Naive thymus-derived CD4-positive, alpha-beta T cell (primary cell): ENCODE measurements at regions not wholly inside any gene's neighbourhood (a gene's known extent, or its start where the extent isn't known, plus 50 kb on each side); places are given as distances from the start of the nearest gene placed in this dataset.

Experiments used
- ATAC-seq: fragments of 150-1000 bp; cut with Tn5 transposase; 2 replicates; pipeline ENCODE4 v1.10.0; 2021; ENCODE audit warnings: mild to moderate bottlenecking, moderate library complexity
- CTCF ChIA-PET: fragments of 350-600 bp; sonication (Branson Sonifier 250); formaldehyde crosslinking; loops from one replicate; lab custom pipeline; 2021; ENCODE audit warnings: antibody characterized with exemption; lab: Charles Lee
- POLR2A ChIA-PET: fragments of 350-600 bp; sonication (Branson Sonifier 250); formaldehyde crosslinking; loops from one replicate; lab custom pipeline; 2021; ENCODE audit warnings: antibody characterized with exemption, inconsistent platforms; lab: Charles Lee
- DNase-seq, 9 donors: peaks; one replicate each; pipeline versions ENCODE4 v3.0.0 to v3.0.0-alpha.2; 2020 to 2022; ENCODE audit warnings: mixed read lengths in 1 of 9
- H3K27ac ChIP-seq: one replicate; pipeline ENCODE4 v1.7.0; 2013; ENCODE audit warnings: mild to moderate bottlenecking, low read depth, low read length, moderate library complexity
- H3K27me3 ChIP-seq, 2 donors: one replicate each; pipeline ENCODE4 v1.7.0; 2013; ENCODE audit warnings: low read length in 2 of 2, mild to moderate bottlenecking in 2 of 2, moderate library complexity in 2 of 2; ENCODE audit not compliant: control insufficient read depth in 2 of 2, insufficient read depth in 2 of 2
- H3K36me3 ChIP-seq, 3 experiments: 1 replicate in 2 of 3; 2 replicates in 1 of 3; pipeline ENCODE4 v1.7.0; 2013; ENCODE audit warnings: low read length in 3 of 3, mild to moderate bottlenecking in 3 of 3, moderate library complexity in 1 of 3; ENCODE audit not compliant: insufficient read depth in 3 of 3, control insufficient read depth in 2 of 3
- H3K4me1 ChIP-seq, 2 donors: one replicate each; pipeline ENCODE4 v1.7.0; 2013; ENCODE audit warnings: low read length in 2 of 2, mild to moderate bottlenecking in 2 of 2, moderate library complexity in 1 of 2; ENCODE audit not compliant: control insufficient read depth in 2 of 2, insufficient read depth in 2 of 2
- H3K4me3 ChIP-seq: 2 replicates; pipeline ENCODE4 v1.7.0; 2013; ENCODE audit warnings: mild to moderate bottlenecking, low read length
- H3K9me3 ChIP-seq, 3 experiments: 1 replicate in 2 of 3; 2 replicates in 1 of 3; pipeline ENCODE4 v1.7.0; 2013; ENCODE audit warnings: low read length in 3 of 3; ENCODE audit not compliant: control insufficient read depth in 2 of 3
- H3K27ac Mint-ChIP-seq, 9 donors: one replicate each; pipeline ENCODE4 v1.8.0; 2020 to 2022; ENCODE audit warnings: mixed read lengths in 9 of 9, mild to moderate bottlenecking in 8 of 9, moderate library complexity in 5 of 9, inconsistent platforms in 2 of 9
- H3K27me3 Mint-ChIP-seq, 5 donors: one replicate each; pipeline ENCODE4 v1.8.0; 2021 to 2022; ENCODE audit warnings: mixed read lengths in 5 of 5, mild to moderate bottlenecking in 1 of 5
- H3K36me3 Mint-ChIP-seq, 5 donors: one replicate each; pipeline ENCODE4 v1.8.0; 2020 to 2022; ENCODE audit warnings: mixed read lengths in 5 of 5, mild to moderate bottlenecking in 3 of 5, inconsistent platforms in 1 of 5
- H3K4me1 Mint-ChIP-seq, 7 donors: one replicate each; pipeline ENCODE4 v1.8.0; 2020 to 2022; ENCODE audit warnings: mixed read lengths in 7 of 7, mild to moderate bottlenecking in 3 of 7, inconsistent platforms in 1 of 7
- H3K4me3 Mint-ChIP-seq, 10 donors: one replicate each; pipeline ENCODE4 v1.8.0; 2020 to 2022; ENCODE audit warnings: mild to moderate bottlenecking in 10 of 10, mixed read lengths in 10 of 10, moderate library complexity in 6 of 10, inconsistent platforms in 2 of 10
- H3K9me3 Mint-ChIP-seq, 11 donors: one replicate each; pipeline ENCODE4 v1.8.0; 2020 to 2022; ENCODE audit warnings: mixed read lengths in 11 of 11, mild to moderate bottlenecking in 4 of 11, inconsistent platforms in 1 of 11, moderate library complexity in 1 of 11
- intact Hi-C, 2 donors: fragments of 100-400 bp; cut with micrococcal nuclease; formaldehyde crosslinking; loops; one replicate each; pipeline ENCODE4 v1.15.1; 2023

DNA sequence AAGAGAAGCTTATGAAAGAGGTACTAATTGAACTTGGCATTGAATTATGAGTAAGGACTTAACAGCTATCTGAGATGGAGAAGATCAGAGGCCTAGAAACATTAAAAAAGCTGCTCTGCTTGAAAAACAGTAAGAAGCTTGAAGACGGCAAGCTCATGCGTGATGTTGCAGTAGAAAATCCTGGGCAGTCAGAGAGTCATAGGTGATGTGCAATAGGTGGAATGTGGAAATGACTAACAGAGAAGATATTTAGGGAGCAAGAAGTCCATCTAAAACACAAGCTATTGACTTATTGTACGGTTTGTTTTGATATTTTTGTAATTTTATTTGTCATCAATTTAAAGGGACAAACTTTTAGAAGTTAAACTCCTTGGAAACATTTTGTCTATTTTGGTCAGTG, 1101.4 kb downstream of the ROBO2 start:
- Histone ChIP-seq H3K27me3 (no peaks in the 10 kb centered on the region), H3K36me3 (no peaks in the 10 kb centered on the region), H3K4me3 (no peak overlapping the region), H3K4me1 (no peaks in the 10 kb centered on the region), H3K9me3 (no peaks in the 10 kb centered on the region), H3K27ac (no peak overlapping the region)
- no peak for ATAC-seq
- CTCF ChIA-PET = no interaction called here
- peaks cover 2 to 42% (median 12%) of the 10 kb centered on the region in 11 donors for H3K9me3 Mint-ChIP-seq
- intact Hi-C loops = no loop called here
- H3K36me3 Mint-ChIP-seq = no peaks in the 10 kb centered on the region
- POLR2A ChIA-PET = no interaction called here
- no peak overlapping the region for H3K4me3 Mint-ChIP-seq
- no peak overlapping the region for H3K27ac Mint-ChIP-seq
- H3K4me1 Mint-ChIP-seq = no peaks in the 10 kb centered on the region
- no peak for DNase-seq
- no peaks in the 10 kb centered on the region for H3K27me3 Mint-ChIP-seq

DNA sequence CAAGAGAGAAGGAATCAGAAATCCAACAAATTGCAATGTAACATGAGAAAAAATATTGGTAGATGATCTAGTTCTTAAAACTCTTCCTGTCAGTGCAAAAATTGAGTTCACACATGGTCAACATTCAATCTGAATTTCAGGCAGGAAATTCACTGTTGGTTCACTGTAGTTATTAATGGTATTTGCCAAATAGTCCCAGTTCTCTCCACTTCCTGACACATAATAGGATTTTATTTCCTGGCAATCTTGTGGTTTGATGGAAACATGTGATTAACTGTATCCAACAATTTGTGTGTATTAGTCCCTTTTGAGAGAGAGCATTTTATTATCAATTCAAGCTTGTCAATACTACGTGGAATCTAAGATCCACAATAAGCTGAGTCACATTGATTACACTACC, 1103.1 kb downstream of the ROBO2 start:
- H3K27me3 ChIP-seq = no peaks in the 10 kb centered on the region
- Mint-ChIP-seq H3K36me3 (no peaks in the 10 kb centered on the region), H3K27me3 (no peaks in the 10 kb centered on the region), H3K4me1 (no peaks in the 10 kb centered on the region), H3K27ac (no peak overlapping the region), H3K9me3 (peaks cover 4 to 46% (median 19%) of the 10 kb centered on the region in 11 donors), H3K4me3 (no peak overlapping the region)
- intact Hi-C loops = no loop called here
- DNase-seq = no peak
- H3K9me3 ChIP-seq = no peaks in the 10 kb centered on the region
- ChIA-PET CTCF (no interaction called here), POLR2A (no interaction called here)
- no peak overlapping the region for H3K27ac ChIP-seq
- no peak overlapping the region for H3K4me3 ChIP-seq
- H3K4me1 ChIP-seq = no peaks in the 10 kb centered on the region
- no peaks in the 10 kb centered on the region for H3K36me3 ChIP-seq
- no peak for ATAC-seq

DNA sequence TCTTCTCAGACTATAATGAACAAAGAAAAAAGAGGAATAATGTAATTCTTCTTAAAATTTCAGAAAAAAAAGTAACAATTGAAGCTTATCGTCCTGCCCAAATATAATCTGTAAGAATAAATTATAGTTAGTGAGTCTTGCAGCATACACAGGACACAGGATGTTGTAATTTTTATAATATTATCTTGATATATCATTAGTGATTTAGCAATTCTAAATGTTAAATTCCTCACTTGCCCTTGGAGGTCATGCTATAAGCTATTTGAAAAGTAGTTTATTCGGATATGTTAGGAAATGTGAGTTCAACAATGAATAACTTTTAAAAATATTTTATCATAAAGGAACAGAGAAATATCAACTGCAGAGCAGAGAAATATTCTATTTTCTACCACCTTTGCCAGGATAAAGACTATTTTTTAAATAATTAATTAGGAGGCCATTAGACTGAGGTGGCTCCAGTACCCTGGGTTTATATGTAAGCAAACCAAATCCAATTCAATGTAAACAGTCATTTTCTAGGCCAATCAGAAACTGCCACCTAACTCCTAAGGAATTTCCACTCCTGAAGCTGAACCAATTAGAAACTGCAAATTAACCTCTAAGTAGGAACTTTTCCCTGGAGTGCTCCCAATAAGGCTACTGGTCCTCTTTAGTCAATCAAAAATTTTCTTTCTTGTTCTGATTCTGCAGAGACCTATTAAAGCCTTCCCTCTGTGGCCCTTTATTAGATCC, 1109.3 kb downstream of the ROBO2 start:
- no peaks in the 10 kb centered on the region for H3K9me3 ChIP-seq
- H3K27ac Mint-ChIP-seq = no peak overlapping the region
- H3K27me3 ChIP-seq = no peaks in the 10 kb centered on the region
- H3K36me3 ChIP-seq = no peaks in the 10 kb centered on the region
- H3K9me3 Mint-ChIP-seq = peaks cover 0 to 41% (median 13%) of the 10 kb centered on the region in 11 donors
- no peak overlapping the region for H3K27ac ChIP-seq
- no peaks in the 10 kb centered on the region for H3K27me3 Mint-ChIP-seq
- no peak overlapping the region for H3K4me3 ChIP-seq
- H3K4me3 Mint-ChIP-seq = no peak overlapping the region
- CTCF ChIA-PET = no interaction called here
- no peaks in the 10 kb centered on the region for H3K36me3 Mint-ChIP-seq
- H3K4me1 Mint-ChIP-seq = no peaks in the 10 kb centered on the region
- ATAC-seq (no peak), DNase-seq (no peak)
- no peaks in the 10 kb centered on the region for H3K4me1 ChIP-seq
- intact Hi-C loops = no loop called here
- POLR2A ChIA-PET = no interaction called here

DNA sequence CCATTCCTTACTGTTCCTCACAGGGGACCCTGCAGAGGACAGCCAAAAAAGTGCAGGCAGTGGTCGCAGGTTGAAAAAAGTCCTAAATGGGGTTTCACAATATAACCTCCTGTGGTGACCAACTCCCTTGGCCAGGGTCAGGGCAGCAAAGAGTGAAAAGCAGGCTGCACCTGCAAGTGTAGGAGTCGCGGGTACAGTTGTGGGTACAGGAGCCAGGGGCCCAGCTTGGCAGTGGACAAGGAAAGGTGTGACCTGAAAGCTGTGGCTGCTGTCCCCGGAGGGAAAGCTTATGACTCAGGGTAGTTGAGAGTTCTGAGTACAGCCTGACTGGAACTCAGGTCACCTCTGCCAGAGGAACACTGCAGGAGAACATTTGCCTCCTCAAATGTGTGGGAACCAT, 1114.1 kb downstream of the ROBO2 start:
- Mint-ChIP-seq H3K4me3 (no peak overlapping the region), H3K4me1 (no peaks in the 10 kb centered on the region), H3K27ac (no peak overlapping the region), H3K27me3 (no peaks in the 10 kb centered on the region), H3K9me3 (peaks cover 0 to 33% (median 8%) of the 10 kb centered on the region in 11 donors), H3K36me3 (no peaks in the 10 kb centered on the region)
- Histone ChIP-seq H3K4me1 (no peaks in the 10 kb centered on the region), H3K27me3 (no peaks in the 10 kb centered on the region), H3K36me3 (no peaks in the 10 kb centered on the region), H3K27ac (no peak overlapping the region), H3K9me3 (peaks cover 0 to 4% (median 0%) of the 10 kb centered on the region in 3 experiments), H3K4me3 (no peak overlapping the region)
- DNase-seq = no peak
- ChIA-PET POLR2A (no interaction called here), CTCF (interaction anchor here (0.5 kb wide), 1 partner anchor 193 kb away, joined by 3 read pairs; no protein-coding TSS in a partner anchor)
- no peak for ATAC-seq
- intact Hi-C loops = no loop called here

DNA sequence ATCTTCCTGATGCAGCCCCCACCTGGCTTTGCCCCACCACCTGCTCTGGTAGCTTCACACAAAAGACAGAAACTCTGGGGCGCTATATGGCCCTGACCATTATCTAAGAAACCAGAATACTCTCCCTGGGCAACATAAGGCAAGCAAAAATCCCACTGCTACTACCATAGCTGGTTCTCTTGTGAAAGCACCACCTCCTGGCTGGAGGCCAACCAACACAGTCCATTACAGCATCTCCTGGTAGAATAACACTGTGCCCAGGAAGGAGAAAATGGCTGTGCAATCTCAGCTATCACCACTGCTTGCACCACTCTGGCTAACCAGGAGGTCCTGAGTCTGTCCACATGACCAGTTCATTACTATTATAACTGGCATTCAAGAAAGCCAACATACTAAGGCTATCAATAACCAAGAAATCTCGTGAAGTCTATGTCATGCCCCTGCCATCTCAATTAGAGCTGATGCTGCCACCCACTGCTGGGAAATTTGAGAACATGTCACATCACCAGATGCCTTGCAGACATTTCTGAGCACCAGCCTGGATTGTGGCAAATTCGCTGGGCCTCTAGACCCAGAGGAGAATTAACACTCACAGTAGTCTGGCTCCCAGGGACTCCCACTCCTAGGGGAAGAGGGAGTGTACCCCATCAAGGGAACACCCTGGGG, 1114.8 kb downstream of the ROBO2 start:
- no peaks in the 10 kb centered on the region for H3K27me3 Mint-ChIP-seq
- no peaks in the 10 kb centered on the region for H3K4me1 Mint-ChIP-seq
- no peak overlapping the region for H3K4me3 Mint-ChIP-seq
- no peak overlapping the region for H3K27ac Mint-ChIP-seq
- H3K9me3 ChIP-seq = peaks cover 0 to 4% (median 0%) of the 10 kb centered on the region in 3 experiments
- H3K27me3 ChIP-seq = no peaks in the 10 kb centered on the region
- ATAC-seq (no peak), DNase-seq (no peak)
- no peak overlapping the region for H3K4me3 ChIP-seq
- intact Hi-C loops = no loop called here
- H3K36me3 Mint-ChIP-seq = no peaks in the 10 kb centered on the region
- peaks cover 0 to 33% (median 8%) of the 10 kb centered on the region in 11 donors for H3K9me3 Mint-ChIP-seq
- H3K36me3 ChIP-seq = no peaks in the 10 kb centered on the region
- H3K4me1 ChIP-seq = no peaks in the 10 kb centered on the region
- CTCF ChIA-PET = interaction anchor here (0.5 kb wide), 1 partner anchor 193 kb away, joined by 3 read pairs; no protein-coding TSS in a partner anchor
- POLR2A ChIA-PET = no interaction called here
- H3K27ac ChIP-seq = no peak overlapping the region

DNA sequence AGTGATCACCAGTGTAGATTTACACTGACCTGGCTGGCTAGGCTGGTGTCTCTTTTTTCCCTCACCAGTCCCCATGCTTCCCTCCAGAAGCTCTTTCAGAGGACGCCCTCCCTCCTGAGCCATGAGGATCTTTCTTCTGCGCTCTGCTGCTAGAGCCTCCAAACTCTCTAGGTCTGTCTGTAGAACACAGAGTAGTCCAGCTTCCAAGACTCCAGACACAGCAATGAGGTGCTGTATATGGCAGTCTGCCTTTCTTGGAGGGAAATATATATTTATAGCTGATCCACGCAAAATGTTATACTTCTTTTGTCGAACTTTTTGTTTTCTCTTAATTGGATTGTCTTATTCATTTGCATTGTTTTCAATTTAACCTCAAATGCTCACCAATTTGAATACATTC, 1121.8 kb downstream of the ROBO2 start:
- H3K36me3 ChIP-seq = no peaks in the 10 kb centered on the region

DNA sequence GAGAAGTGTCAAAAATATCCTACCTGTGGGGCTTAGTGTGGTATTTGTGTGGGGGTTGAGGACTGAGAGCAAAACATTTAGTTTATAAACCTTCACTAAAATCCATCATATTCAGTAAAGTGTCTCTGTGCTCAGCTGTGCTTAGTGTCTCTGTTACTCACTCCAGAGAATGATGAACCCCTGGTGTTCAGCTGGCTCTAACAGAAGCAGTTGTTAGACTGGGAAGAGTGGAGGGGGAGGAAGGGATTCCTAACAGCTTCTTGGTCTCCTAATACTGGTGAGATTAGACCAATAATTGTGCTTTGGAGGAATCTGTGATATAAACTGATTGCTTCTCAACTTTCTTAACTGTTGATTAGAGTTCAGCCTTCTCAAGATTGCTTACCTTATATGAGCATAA, 1123.5 kb downstream of the ROBO2 start:
- H3K27me3 Mint-ChIP-seq = no peaks in the 10 kb centered on the region
- no peaks in the 10 kb centered on the region for H3K4me1 Mint-ChIP-seq
- Histone ChIP-seq H3K27ac (no peak overlapping the region), H3K36me3 (no peaks in the 10 kb centered on the region), H3K4me3 (no peak overlapping the region), H3K9me3 (no peaks in the 10 kb centered on the region), H3K27me3 (no peaks in the 10 kb centered on the region), H3K4me1 (no peaks in the 10 kb centered on the region)
- H3K36me3 Mint-ChIP-seq = no peaks in the 10 kb centered on the region
- ChIA-PET POLR2A (no interaction called here), CTCF (no interaction called here)
- DNase-seq (no peak), ATAC-seq (no peak)
- H3K4me3 Mint-ChIP-seq = no peak overlapping the region
- no peak overlapping the region for H3K27ac Mint-ChIP-seq
- intact Hi-C loops = no loop called here
- peaks cover 0 to 20% (median 3%) of the 10 kb centered on the region in 11 donors for H3K9me3 Mint-ChIP-seq

More for the DNA sequence above, 1121.8 kb downstream of the ROBO2 start:
- Mint-ChIP-seq H3K4me1 (no peaks in the 10 kb centered on the region), H3K27me3 (no peaks in the 10 kb centered on the region), H3K27ac (no peak overlapping the region), H3K9me3 (peaks cover 0 to 35% (median 4%) of the 10 kb centered on the region in 11 donors), H3K4me3 (no peak overlapping the region), H3K36me3 (no peaks in the 10 kb centered on the region)
- DNase-seq (no peak), ATAC-seq (no peak)
- Histone ChIP-seq H3K4me3 (no peak overlapping the region), H3K9me3 (no peaks in the 10 kb centered on the region), H3K27ac (no peak overlapping the region), H3K4me1 (no peaks in the 10 kb centered on the region), H3K27me3 (no peaks in the 10 kb centered on the region)
- CTCF ChIA-PET = no interaction called here
- POLR2A ChIA-PET = no interaction called here
- intact Hi-C loops = no loop called here
